WTC11 (cell line): ENCODE measurements at regions not wholly inside any gene's neighbourhood (a gene's known extent, or its start where the extent isn't known, plus 50 kb on each side); places are given as distances from the start of the nearest gene placed in this dataset.

Experiments
- ATAC-seq: fragments of 200-7000 bp; cut with Tn5 transposase; 2 replicates; pipeline ENCODE4 v1.10.0; 2021; ENCODE audit warnings: mild to moderate bottlenecking, moderate library complexity
- CTCF ChIA-PET: fragments of 300-600 bp; sonication (Branson Sonifier 250); formaldehyde crosslinking; loops from one replicate; lab custom pipeline; 2021; ENCODE audit warnings: antibody characterized with exemption; lab: Charles Lee
- POLR2A ChIA-PET: fragments of 350-600 bp; sonication (Branson Sonifier 250); formaldehyde crosslinking; loops from one replicate; lab custom pipeline; 2021; ENCODE audit warnings: antibody characterized with exemption; lab: Charles Lee
- DNase-seq: peaks from one replicate; pipeline ENCODE4 v3.0.0; 2021; ENCODE audit warnings: low spot score
- H3K27ac Mint-ChIP-seq: 2 replicates; pipeline ENCODE4 v1.8.0; 2021; ENCODE audit warnings: mixed read lengths
- H3K27me3 Mint-ChIP-seq: 2 replicates; pipeline ENCODE4 v1.8.0; 2021; ENCODE audit warnings: low read depth, mild to moderate bottlenecking, moderate library complexity, mixed read lengths
- H3K36me3 Mint-ChIP-seq: 2 replicates; pipeline ENCODE4 v1.8.0; 2021; ENCODE audit warnings: mixed read lengths
- H3K4me1 Mint-ChIP-seq: 2 replicates; pipeline ENCODE4 v1.8.0; 2022; ENCODE audit warnings: mixed read lengths
- H3K4me3 Mint-ChIP-seq: 2 replicates; pipeline ENCODE4 v1.8.0; 2021; ENCODE audit warnings: mild to moderate bottlenecking, moderate library complexity, mixed read lengths
- H3K9me3 Mint-ChIP-seq: 2 replicates; pipeline ENCODE4 v1.8.0; 2021; ENCODE audit warnings: mixed read lengths
- AR ChIP-seq: fragments of 250-450 bp; sonication (Bioruptor Pico); IDR thresholded peaks from 2 replicates; pipeline ENCODE4 v1.9.0; 2021; ENCODE audit warnings: mild to moderate bottlenecking
- ATF2 ChIP-seq: sonication (generic); formaldehyde crosslinking; IDR thresholded peaks from 2 replicates; pipeline ENCODE4 v1.8.1; 2022; ENCODE audit warnings: low read depth, missing genetic modification reagents, borderline replicate concordance
- ATF3 ChIP-seq: sonication (generic); formaldehyde crosslinking; conservative IDR thresholded peaks from 2 replicates; pipeline ENCODE4 v1.8.1; 2022; ENCODE audit warnings: mild to moderate bottlenecking, missing genetic modification reagents
- ATF6 ChIP-seq: sonication (generic); formaldehyde crosslinking; IDR thresholded peaks from 2 replicates; pipeline ENCODE4 v1.8.1; 2023; ENCODE audit warnings: mild to moderate bottlenecking, missing genetic modification reagents
- CTCF ChIP-seq: fragments of 200-600 bp; IDR thresholded peaks from 2 replicates; pipeline ENCODE4 v1.8.0; 2022; ENCODE audit warnings: antibody characterized with exemption
- E2F5 ChIP-seq: sonication (generic); formaldehyde crosslinking; IDR thresholded peaks from 2 replicates; pipeline ENCODE4 v1.8.1; 2022; ENCODE audit warnings: mild to moderate bottlenecking, moderate library complexity, missing genetic modification reagents
- EMX1 ChIP-seq: fragments of 250-450 bp; sonication (Bioruptor Pico); IDR thresholded peaks from 2 replicates; pipeline ENCODE4 v1.8.0; 2021; ENCODE audit warnings: mild to moderate bottlenecking
- GRHL2 ChIP-seq: fragments of 250-450 bp; sonication (Bioruptor Pico); IDR thresholded peaks from 2 replicates; pipeline ENCODE4 v1.8.0; 2022; ENCODE audit warnings: mild to moderate bottlenecking, moderate library complexity; ENCODE audit not compliant: insufficient replicate concordance, severe bottlenecking
- HMGXB4 ChIP-seq: sonication (generic); formaldehyde crosslinking; IDR thresholded peaks from 2 replicates; pipeline ENCODE4 v1.8.1; 2023; ENCODE audit warnings: mild to moderate bottlenecking, moderate library complexity, missing genetic modification reagents
- KAT7 ChIP-seq: sonication (generic); formaldehyde crosslinking; IDR thresholded peaks from 2 replicates; pipeline ENCODE4 v1.8.1; 2023; ENCODE audit warnings: missing genetic modification reagents, mild to moderate bottlenecking, borderline replicate concordance
- NR3C1 ChIP-seq: sonication (generic); formaldehyde crosslinking; conservative IDR thresholded peaks from 2 replicates; pipeline ENCODE4 v1.8.1; 2023; ENCODE audit warnings: low read depth, mild to moderate bottlenecking, missing genetic modification reagents
- PRDM15 ChIP-seq: sonication (generic); formaldehyde crosslinking; IDR thresholded peaks from 2 replicates; pipeline ENCODE4 v1.8.0; 2022; ENCODE audit warnings: missing genetic modification reagents
- PRRX2 ChIP-seq: fragments of 250-450 bp; sonication (Bioruptor Pico); IDR thresholded peaks from 2 replicates; pipeline ENCODE4 v1.8.0; 2021; ENCODE audit warnings: mild to moderate bottlenecking
- SOX15 ChIP-seq: fragments of 250-450 bp; sonication (Bioruptor Pico); IDR thresholded peaks from 2 replicates; pipeline ENCODE4 v1.9.0; 2021; ENCODE audit warnings: mild to moderate bottlenecking
- USF2 ChIP-seq: sonication (generic); formaldehyde crosslinking; IDR thresholded peaks from 2 replicates; pipeline ENCODE4 v1.8.1; 2023; ENCODE audit warnings: mild to moderate bottlenecking, missing genetic modification reagents, moderate library complexity
- ZMAT4 ChIP-seq: fragments of 250-450 bp; sonication (Bioruptor Pico); IDR thresholded peaks from 2 replicates; pipeline ENCODE4 v1.9.0; 2021; ENCODE audit warnings: mild to moderate bottlenecking
- ZSCAN18 ChIP-seq: fragments of 250-450 bp; sonication (Bioruptor Pico); IDR thresholded peaks from 2 replicates; pipeline ENCODE4 v2.1.2; 2022; ENCODE audit warnings: mild to moderate bottlenecking, moderate library complexity

- no peak for TF ChIP-seq CTCF
- no peak for TF ChIP-seq HMGXB4 (CRISPR knock-in tag)
- TF ChIP-seq USF2 (CRISPR knock-in tag): no peak
- TF ChIP-seq AR (CRISPR knock-in tag): no peak
- TF ChIP-seq NR3C1 (CRISPR knock-in tag): no peak
- no peak for TF ChIP-seq E2F5 (CRISPR knock-in tag)
- TF ChIP-seq SOX15 (CRISPR knock-in tag): no peak
Observed at GRCh38 chr7:41529831-41530230, 173.1 kb downstream of the INHBA start (continued).

- ChIA-PET CTCF (no interaction called here), POLR2A (no interaction called here)
- Mint-ChIP-seq H3K27me3 (peaks cover 4% of the 10 kb centered on the region; the same call in 1 of the 2 replicates), H3K4me3 (no peak overlapping the region), H3K9me3 (peaks cover 45% of the 10 kb centered on the region), H3K27ac (no peak overlapping the region), H3K36me3 (peaks cover 33% of the 10 kb centered on the region), H3K4me1 (no peaks in the 10 kb centered on the region)
- ATAC-seq: no peak
- DNase-seq: no peak
- TF ChIP-seq ZMAT4 (CRISPR knock-in tag) (no peak), KAT7 (CRISPR knock-in tag) (no peak), ATF3 (no peak), PRRX2 (CRISPR knock-in tag) (no peak), PRDM15 (CRISPR knock-in tag) (no peak), NR3C1 (CRISPR knock-in tag) (no peak), SOX15 (CRISPR knock-in tag) (no peak), GRHL2 (CRISPR knock-in tag) (no peak), ATF2 (no peak), EMX1 (CRISPR knock-in tag) (no peak), ATF6 (CRISPR knock-in tag) (no peak), ZSCAN18 (CRISPR knock-in tag) (no peak)
Observed at GRCh38 chr7:41524876-41525275, 178.0 kb downstream of the INHBA start.
